ENCODE measurements at regions not wholly inside any gene's neighbourhood (a gene's known extent, or its start where the extent isn't known, plus 50 kb on each side); places are given as distances from the start of the nearest gene placed in this dataset.

- TF ChIP-seq PRDM2 (tag by site-specific recombination; IDR thresholded peaks at IDR 0.05; ENCODE audit: borderline replicate concordance) (no peak), TRIM28 (IDR thresholded peaks at IDR 0.05; ENCODE audit: borderline replicate concordance, low read length) (no peak), ZNF394 (tag by site-specific recombination; IDR thresholded peaks at IDR 0.05; ENCODE audit: borderline replicate concordance) (no peak), ZSCAN18 (tag by site-specific recombination; IDR thresholded peaks at IDR 0.05) (no peak), ZNF350 (tag by site-specific recombination; IDR thresholded peaks at IDR 0.05) (no peak)
Observed at GRCh38 chr12:92505254-92506231, 197.2 kb upstream of the PLEKHG7 start (continued).

- Histone ChIP-seq H3K9me3 (ENCODE audit: control insufficient read depth, insufficient read depth, low read depth, low read length) (no peaks in the 10 kb centered on the region), H3K27ac (ENCODE audit: extremely low read depth, low read depth, low read length) (no peak overlapping the region), H3K36me3 (ENCODE audit: control insufficient read depth in 2 of 2, insufficient read depth in 1 of 2, low read length in 2 of 2) (no peaks in the 10 kb centered on the region), H3K4me3 (ENCODE audit: low read depth, low read length) (no peak overlapping the region), H3K4me1 (ENCODE audit: control insufficient read depth, insufficient read depth, low read length) (no peaks in the 10 kb centered on the region)
- CTCF ChIA-PET: interaction anchor here (0.5 kb wide), 1 partner anchor 684 kb away, joined by 3 read pairs; no protein-coding TSS in a partner anchor
- no peak for TF ChIP-seq ZNF138 (tag by site-specific recombination; IDR thresholded peaks at IDR 0.05; ENCODE audit: borderline replicate concordance)
- TF ChIP-seq PRDM10 (tag by site-specific recombination; IDR thresholded peaks at IDR 0.05): no peak
- no peak for TF ChIP-seq OSR2 (tag by site-specific recombination; IDR thresholded peaks at IDR 0.05)
- TF ChIP-seq ZNF24 (tag by site-specific recombination; IDR thresholded peaks at IDR 0.05): no peak
- TF ChIP-seq ZNF239 (tag by site-specific recombination; IDR thresholded peaks at IDR 0.05): no peak
- TF ChIP-seq ZNF658 (tag by site-specific recombination; IDR thresholded peaks at IDR 0.05): no peak
- TF ChIP-seq TRIM28 (IDR thresholded peaks at IDR 0.05; ENCODE audit: borderline replicate concordance, low read length): no peak
- no peak for TF ChIP-seq ZBTB20 (tag by site-specific recombination; IDR thresholded peaks at IDR 0.05)
- no peak for TF ChIP-seq HOXA7 (CRISPR knock-in tag; IDR thresholded peaks at IDR 0.05; ENCODE audit: borderline replicate concordance)
- no peak for TF ChIP-seq ZNF341 (tag by site-specific recombination; IDR thresholded peaks at IDR 0.05; ENCODE audit: low read depth)
- no peak for TF ChIP-seq ZNF248 (tag by site-specific recombination; IDR thresholded peaks at IDR 0.05)
- POLR2A ChIA-PET: no interaction called here
Observed at GRCh38 chr12:92504594-92504981, 198.2 kb upstream of the PLEKHG7 start.
